Progenitor cell of endocrine pancreas (in vitro differentiated cells): ENCODE measurements at regions not wholly inside any gene's neighbourhood (a gene's known extent, or its start where the extent isn't known, plus 50 kb on each side); places are given as distances from the start of the nearest gene placed in this dataset.

Experiments used
- DNase-seq: peaks from one replicate; pipeline ENCODE4 v3.0.0; 2021; ENCODE audit warnings: low spot score; ENCODE audit not compliant: unreplicated experiment
- H3K27ac Mint-ChIP-seq: 2 replicates; pipeline ENCODE4 v1.8.0; 2021; ENCODE audit warnings: mild to moderate bottlenecking, moderate library complexity, mixed read lengths
- H3K27me3 Mint-ChIP-seq: 2 replicates; pipeline ENCODE4 v1.8.0; 2021; ENCODE audit warnings: mixed read lengths
- H3K36me3 Mint-ChIP-seq: 2 replicates; pipeline ENCODE4 v1.8.0; 2022; ENCODE audit warnings: mixed read lengths; ENCODE audit not compliant: insufficient read depth
- H3K4me1 Mint-ChIP-seq: 2 replicates; pipeline ENCODE4 v1.8.0; 2021; ENCODE audit warnings: low read depth, mixed read lengths
- H3K4me3 Mint-ChIP-seq: 2 replicates; pipeline ENCODE4 v1.8.0; 2021; ENCODE audit warnings: low read depth, mild to moderate bottlenecking, moderate library complexity, mixed read lengths
- H3K9me3 Mint-ChIP-seq: 2 replicates; pipeline ENCODE4 v1.8.0; 2021; ENCODE audit warnings: low read depth, mixed read lengths
- TF ChIP-seq, protein P1 (sequence below): fragments of 200-600 bp; sonication (generic); IDR thresholded peaks from one replicate; pipeline ENCODE4 v1.5.0; 2021; ENCODE audit warnings: antibody characterized with exemption, mild to moderate bottlenecking; ENCODE audit not compliant: unreplicated experiment

GRCh38 chr12:89250636-89251035 is 101.7 kb downstream of the DUSP6 start:
- Mint-ChIP-seq H3K36me3 (no peaks in the 10 kb centered on the region), H3K27ac (no peak overlapping the region), H3K4me1 (peaks cover 12% of the 10 kb centered on the region), H3K9me3 (peaks cover 4% of the 10 kb centered on the region), H3K4me3 (no peak overlapping the region), H3K27me3 (no peaks in the 10 kb centered on the region)
- no peak for DNase-seq
- TF ChIP-seq, protein P1, sequence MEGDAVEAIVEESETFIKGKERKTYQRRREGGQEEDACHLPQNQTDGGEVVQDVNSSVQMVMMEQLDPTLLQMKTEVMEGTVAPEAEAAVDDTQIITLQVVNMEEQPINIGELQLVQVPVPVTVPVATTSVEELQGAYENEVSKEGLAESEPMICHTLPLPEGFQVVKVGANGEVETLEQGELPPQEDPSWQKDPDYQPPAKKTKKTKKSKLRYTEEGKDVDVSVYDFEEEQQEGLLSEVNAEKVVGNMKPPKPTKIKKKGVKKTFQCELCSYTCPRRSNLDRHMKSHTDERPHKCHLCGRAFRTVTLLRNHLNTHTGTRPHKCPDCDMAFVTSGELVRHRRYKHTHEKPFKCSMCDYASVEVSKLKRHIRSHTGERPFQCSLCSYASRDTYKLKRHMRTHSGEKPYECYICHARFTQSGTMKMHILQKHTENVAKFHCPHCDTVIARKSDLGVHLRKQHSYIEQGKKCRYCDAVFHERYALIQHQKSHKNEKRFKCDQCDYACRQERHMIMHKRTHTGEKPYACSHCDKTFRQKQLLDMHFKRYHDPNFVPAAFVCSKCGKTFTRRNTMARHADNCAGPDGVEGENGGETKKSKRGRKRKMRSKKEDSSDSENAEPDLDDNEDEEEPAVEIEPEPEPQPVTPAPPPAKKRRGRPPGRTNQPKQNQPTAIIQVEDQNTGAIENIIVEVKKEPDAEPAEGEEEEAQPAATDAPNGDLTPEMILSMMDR, result no peak

GRCh38 chr12:89250213-89250612 is 102.1 kb downstream of the DUSP6 start:
- no peaks in the 10 kb centered on the region for H3K27me3 Mint-ChIP-seq
- TF ChIP-seq, protein P1, result no peak
- H3K4me1 Mint-ChIP-seq, result peaks cover 12% of the 10 kb centered on the region
- no peak for DNase-seq
- H3K36me3 Mint-ChIP-seq, result no peaks in the 10 kb centered on the region
- no peak overlapping the region for H3K27ac Mint-ChIP-seq
- H3K9me3 Mint-ChIP-seq, result peaks cover 4% of the 10 kb centered on the region
- H3K4me3 Mint-ChIP-seq, result no peak overlapping the region

- no peak overlapping the region for H3K4me3 Mint-ChIP-seq
- no peaks in the 10 kb centered on the region for H3K36me3 Mint-ChIP-seq
- TF ChIP-seq, protein P1, result no peak
- DNase-seq, result no peak
- H3K4me1 Mint-ChIP-seq, result peaks cover 11% of the 10 kb centered on the region
- no peak overlapping the region for H3K27ac Mint-ChIP-seq
- H3K27me3 Mint-ChIP-seq, result no peaks in the 10 kb centered on the region
- no peaks in the 10 kb centered on the region for H3K9me3 Mint-ChIP-seq
Observed at GRCh38 chr12:89247967-89248366, 104.3 kb downstream of the DUSP6 start.

- no peak overlapping the region for H3K4me3 Mint-ChIP-seq
- DNase-seq, result no peak
- H3K27me3 Mint-ChIP-seq, result no peaks in the 10 kb centered on the region
- no peaks in the 10 kb centered on the region for H3K9me3 Mint-ChIP-seq
- peaks cover 11% of the 10 kb centered on the region for H3K4me1 Mint-ChIP-seq
- H3K36me3 Mint-ChIP-seq, result no peaks in the 10 kb centered on the region
- H3K27ac Mint-ChIP-seq, result no peak overlapping the region
- TF ChIP-seq, protein P1, result no peak
Observed at GRCh38 chr12:89247541-89247942, 104.8 kb downstream of the DUSP6 start.

- no peak for DNase-seq
- H3K4me1 Mint-ChIP-seq, result peaks cover 11% of the 10 kb centered on the region
- no peaks in the 10 kb centered on the region for H3K36me3 Mint-ChIP-seq
- H3K27ac Mint-ChIP-seq, result no peak overlapping the region
- H3K4me3 Mint-ChIP-seq, result no peak overlapping the region
- TF ChIP-seq, protein P1, result no peak
- H3K9me3 Mint-ChIP-seq, result peaks cover 7% of the 10 kb centered on the region
- no peaks in the 10 kb centered on the region for H3K27me3 Mint-ChIP-seq
Observed at GRCh38 chr12:89245090-89245489, 107.2 kb downstream of the DUSP6 start.
